GM12878 (cell line): ENCODE measurements at regions not wholly inside any gene's neighbourhood (a gene's known extent, or its start where the extent isn't known, plus 50 kb on each side); places are given as distances from the start of the nearest gene placed in this dataset.

Source experiments
- ATF3 ChIP-seq: IDR thresholded peaks from 2 replicates; pipeline ENCODE4 v1.6.1; 2011; ENCODE audit warnings: low read depth, mild to moderate bottlenecking, low read length, moderate library complexity, borderline replicate concordance; ENCODE audit errors: extremely low read depth
- EGR1 ChIP-seq, 2 experiments: IDR thresholded peaks; 1 replicate in 1 of 2; 2 replicates in 1 of 2; pipeline ENCODE4 v1.6.1; 2011 to 2012; ENCODE audit warnings: low read depth in 2 of 2, low read length in 2 of 2, borderline replicate concordance in 1 of 2, mild to moderate bottlenecking in 1 of 2, moderate library complexity in 1 of 2
- YBX1 ChIP-seq: fragments of 450-650 bp; IDR thresholded peaks from 2 replicates; pipeline ENCODE4 v1.6.1; 2016; ENCODE audit warnings: antibody characterized with exemption

- TF ChIP-seq EGR1 (IDR thresholded peaks at IDR 0.05; ENCODE audit: borderline replicate concordance in 1 of 2, low read depth in 2 of 2, low read length in 2 of 2) (no peak), YBX1 (no peak), ATF3 (no peak)
Observed at GRCh38 chr17:77864234-77865111, 94.0 kb upstream of the TNRC6C start.
